HG03565 (cell line): ENCODE measurements at regions not wholly inside any gene's neighbourhood (a gene's known extent, or its start where the extent isn't known, plus 50 kb on each side); places are given as distances from the start of the nearest gene placed in this dataset.
"Not testable (repeated sequence)": the region's sequence is repeated elsewhere in the genome, so short reads cannot be mapped to it uniquely, and the experiment has no call there.

Experiments
- ATAC-seq: cut with Tn5 transposase; IDR thresholded peaks from one replicate; pipeline ENCODE4 v1.9.1; 2021; ENCODE audit warnings: mild to moderate bottlenecking, moderate library complexity; ENCODE audit not compliant: unreplicated experiment

DNA sequence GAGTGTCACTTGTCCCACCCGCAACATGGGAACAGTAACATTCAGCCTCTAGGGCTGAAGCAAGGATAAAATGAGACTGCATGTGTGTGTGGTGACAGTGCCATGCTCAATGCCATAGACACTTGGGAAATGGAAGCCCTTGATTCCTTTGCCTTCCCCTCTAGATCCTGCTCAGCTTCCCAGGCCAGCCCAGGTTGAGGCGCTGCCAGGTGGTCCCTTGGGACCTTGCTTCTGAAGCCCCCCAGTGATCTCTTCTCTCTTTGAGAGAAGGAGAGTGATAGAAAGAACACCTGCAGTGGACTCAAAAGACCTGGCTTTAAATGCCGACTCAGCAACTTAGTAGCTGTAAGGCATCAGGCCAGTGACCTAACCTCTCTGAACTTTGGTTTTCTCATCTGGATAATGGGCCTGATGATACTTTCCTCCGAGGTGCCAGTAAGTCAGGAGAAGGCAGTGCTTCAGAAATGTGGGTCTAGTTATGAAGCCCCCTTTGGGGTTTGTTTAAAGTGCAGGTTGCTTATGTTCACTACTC is 144.5 kb downstream of the RPLP1 start:
- no peak for ATAC-seq

DNA sequence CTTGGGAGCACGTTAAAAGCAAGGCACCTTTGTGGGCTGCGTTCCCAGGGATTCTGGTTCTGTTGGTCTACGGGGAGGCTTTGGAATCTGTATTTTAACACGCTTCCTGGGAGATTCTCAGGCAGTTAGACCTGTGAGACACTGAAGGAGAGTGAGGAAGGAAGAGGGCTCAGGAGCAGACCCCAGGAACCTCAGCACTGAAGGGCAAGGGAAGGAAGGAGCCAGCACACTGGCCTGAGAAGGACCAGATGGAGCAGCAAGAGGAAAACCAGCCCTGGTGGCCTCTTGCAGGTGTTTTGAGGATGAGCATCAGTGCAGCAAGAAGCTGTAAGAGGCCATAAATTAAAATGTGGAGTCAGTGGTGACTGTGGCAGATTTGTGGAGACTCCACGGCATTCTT is 146.7 kb downstream of the RPLP1 start:
- ATAC-seq: no peak

- ATAC-seq: no peak
Observed at GRCh38 chr15:69600556-69601085, 148.0 kb downstream of the RPLP1 start.

- no peak for ATAC-seq
Observed at GRCh38 chr15:69601711-69602504, 149.3 kb downstream of the RPLP1 start.

- ATAC-seq: no peak
Observed at GRCh38 chr15:69602921-69603320, 150.3 kb downstream of the RPLP1 start.

DNA sequence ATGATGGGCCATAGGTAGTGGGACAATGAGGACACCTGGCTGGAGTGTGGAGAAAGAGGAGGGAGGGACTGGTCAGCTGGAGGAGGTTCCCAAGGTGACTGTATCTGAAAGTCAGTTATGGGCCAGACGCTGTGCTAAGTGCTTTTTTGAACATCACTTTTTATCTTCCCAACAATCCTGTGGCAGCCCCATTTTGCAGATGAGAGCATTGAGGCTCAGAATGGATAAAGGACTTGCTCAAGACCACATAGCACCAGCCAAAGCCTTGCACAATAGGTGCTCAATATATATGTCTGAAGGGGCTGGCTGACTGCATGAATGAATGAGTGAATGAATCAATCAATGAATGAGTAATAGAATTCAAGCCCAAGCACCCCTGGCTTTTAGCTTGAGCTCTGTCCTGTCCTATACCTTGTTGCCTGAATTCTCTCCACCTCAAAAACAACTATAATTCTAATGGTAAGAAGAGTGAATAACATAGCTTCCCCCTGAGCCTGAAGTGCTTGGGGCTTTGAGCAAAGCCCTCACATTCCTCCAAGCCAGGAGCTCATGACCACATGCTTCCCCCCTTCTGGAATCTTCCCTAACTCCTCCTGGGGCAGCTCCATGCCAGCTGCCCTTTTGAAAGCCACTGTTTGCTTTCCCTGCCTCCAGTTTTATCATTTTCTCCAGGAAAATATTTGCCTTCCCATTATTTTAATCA is 150.9 kb downstream of the RPLP1 start:
- no peak for ATAC-seq

- ATAC-seq: no peak
Observed at GRCh38 chr15:69604072-69604411, 151.4 kb downstream of the RPLP1 start.

DNA sequence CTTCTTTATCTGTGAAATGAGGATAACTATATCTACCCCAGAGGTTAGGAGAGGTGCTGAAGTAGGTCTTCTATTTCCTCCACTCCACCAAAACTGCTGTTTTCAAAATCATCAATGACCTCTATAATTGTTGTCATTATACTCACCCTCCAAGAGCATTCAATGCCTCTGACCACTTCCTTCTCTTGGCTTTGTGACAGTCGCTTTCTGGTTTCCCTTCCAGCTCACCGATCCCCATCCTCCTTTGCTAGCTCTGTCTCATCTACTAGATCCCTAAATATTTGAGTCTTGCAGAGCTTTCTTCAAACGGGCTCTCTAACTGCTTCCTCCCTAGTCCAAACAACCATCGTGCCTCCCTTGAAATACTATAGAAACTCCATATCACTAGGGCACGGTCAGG is 153.5 kb downstream of the RPLP1 start:
- no peak for ATAC-seq

DNA sequence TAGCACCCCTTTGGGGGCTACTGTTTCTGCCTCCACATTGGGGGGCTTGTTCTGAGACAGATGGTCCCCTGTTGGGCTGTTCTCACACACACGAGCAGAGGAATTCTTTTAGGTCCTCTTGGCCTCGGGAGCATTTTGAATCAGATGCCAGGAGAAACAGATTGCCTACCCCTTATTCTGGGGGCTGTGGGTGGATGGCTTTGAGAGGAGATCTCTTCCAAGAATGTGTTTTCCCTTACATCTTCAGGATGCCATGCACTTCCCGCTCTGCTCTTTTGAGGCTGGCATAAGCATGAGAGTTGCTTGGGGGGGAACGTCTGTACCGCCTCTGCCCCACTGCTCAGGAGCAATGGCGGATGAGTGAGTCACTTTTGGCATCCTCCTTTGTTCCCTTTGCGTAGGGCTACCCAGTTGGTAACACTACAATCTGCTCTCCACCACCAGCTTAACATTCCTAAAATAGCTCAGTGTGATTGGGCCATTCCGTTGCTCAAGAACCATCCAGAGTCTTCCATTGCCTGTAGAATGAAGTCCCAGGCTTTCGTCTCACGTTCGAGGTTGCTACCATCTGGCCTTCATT is 154.4 kb downstream of the RPLP1 start:
- ATAC-seq: no peak

DNA sequence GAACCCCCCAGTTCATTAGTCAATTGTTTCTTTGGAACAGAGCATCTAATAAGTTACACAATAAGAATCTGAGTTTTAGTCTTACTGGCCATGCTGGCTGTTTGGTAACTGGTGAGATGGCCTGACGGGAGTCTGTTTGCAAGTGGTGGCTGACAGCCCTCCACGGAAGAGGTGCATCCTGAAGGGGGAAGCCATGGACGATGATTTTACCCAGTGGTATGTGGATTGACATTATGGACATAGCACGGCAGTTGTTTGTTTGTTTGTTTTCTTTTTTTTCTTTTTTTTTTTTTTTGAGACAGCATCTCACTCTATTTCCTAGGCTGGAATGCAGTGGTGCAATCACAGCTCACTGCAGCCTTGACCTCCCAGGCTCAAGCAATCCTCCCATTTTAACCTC is 156.0 kb downstream of the RPLP1 start:
- ATAC-seq: no peak

GRCh38 chr15:69609176-69609575 is 156.6 kb downstream of the RPLP1 start:
- no peak for ATAC-seq

DNA sequence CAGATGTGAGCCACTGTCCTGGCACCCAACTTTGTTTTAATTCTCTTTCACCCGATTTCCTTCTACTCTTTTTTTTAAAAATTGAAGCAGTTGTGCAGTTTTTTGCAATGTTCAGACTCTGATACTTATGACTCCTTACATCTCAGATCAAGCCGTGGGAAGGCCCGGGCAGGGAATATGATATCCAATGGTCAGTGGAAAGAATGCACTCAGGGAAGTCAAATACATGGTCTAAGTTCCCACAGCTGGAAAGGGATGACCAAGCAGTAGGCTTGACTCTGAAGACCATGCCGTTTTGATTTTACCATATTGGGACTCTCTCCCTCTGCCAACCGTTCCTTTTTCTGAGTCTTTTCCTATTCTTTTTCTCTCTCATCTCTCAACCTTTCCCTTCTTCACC is 157.2 kb downstream of the RPLP1 start:
- ATAC-seq: no peak

DNA sequence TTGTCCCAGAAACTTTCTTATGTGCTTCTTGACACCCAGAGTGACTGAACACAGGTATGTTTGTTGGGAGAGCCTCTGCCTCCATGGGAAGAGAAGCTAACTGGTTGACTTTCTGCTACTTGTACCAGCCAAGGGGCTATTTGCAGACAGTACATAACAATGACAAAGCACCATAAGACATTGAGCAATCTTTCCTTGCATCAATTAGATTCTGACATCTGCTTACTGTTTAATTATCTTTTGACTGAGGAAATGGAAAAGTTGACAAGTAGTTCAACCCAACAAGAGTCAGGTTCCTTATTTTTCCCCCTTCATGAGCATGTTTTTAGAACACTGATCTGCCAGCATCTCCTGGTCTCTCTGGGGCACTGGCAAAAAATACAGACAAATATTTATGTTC is 157.7 kb downstream of the RPLP1 start:
- ATAC-seq: no peak

- no peak for ATAC-seq
Observed at GRCh38 chr15:69610858-69611257, 158.2 kb downstream of the RPLP1 start.

GRCh38 chr15:69612112-69612511 is 159.5 kb downstream of the RPLP1 start:
- no peak for ATAC-seq

GRCh38 chr15:69613182-69613581 is 160.6 kb downstream of the RPLP1 start:
- ATAC-seq: no peak

DNA sequence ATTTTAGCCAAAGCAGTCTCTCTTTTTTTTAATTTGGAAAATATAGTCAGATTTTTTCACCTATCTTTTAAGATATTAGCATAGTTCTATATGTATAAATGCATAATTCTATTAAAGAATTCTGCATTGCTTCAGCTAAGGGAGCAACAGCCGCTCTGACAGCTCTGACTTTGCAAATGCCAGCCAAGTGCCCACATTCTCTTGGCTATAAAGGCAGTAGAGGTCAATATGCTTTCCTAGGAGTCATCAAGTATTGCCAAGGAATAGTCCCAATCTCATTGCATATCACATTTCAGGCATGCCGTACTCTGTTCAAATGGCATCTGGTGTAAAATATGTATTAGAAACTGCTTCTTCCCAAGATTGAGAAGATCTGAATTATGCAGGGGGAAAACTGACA is 161.4 kb downstream of the RPLP1 start:
- ATAC-seq: no peak

- no peak for ATAC-seq
Observed at GRCh38 chr15:69615736-69616135, 163.1 kb downstream of the RPLP1 start.

DNA sequence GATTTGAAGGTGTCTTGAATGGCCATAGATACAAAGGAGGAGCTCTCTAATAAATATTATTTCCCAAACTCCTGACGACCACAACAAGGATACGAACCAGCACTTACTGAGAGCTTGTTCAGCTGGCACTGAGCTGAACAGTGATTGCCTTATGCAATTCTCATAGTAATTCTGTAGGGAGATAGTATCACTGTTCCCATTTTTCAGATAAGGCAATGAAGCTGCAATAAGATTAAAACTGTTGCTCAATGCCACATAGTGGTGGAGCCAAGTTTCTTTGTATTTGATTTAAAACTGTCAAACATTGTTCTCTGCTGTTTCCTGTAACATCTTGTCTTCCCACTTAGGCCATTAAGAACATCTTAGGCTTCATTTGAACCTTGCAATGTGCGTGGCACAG is 163.9 kb downstream of the RPLP1 start:
- no peak for ATAC-seq

DNA sequence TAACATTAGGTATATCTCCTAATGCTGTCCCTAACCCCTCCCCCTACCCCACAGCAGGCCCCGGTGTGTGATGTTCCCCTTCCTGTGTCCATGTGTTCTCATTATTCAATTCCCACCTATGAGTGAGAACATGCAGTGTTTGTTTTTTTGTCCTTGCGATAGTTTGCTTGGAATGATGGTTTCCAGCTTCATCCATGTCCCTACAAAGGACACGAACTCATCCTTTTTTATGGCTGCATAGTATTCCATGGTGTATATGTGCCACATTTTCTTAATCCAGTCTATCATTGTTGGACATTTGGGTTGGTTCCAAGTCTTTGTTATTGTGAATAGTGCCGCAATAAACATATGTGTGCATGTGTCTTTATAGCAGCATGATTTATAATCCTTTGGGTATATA is 164.5 kb downstream of the RPLP1 start:
- not testable (repeated sequence) for ATAC-seq

DNA sequence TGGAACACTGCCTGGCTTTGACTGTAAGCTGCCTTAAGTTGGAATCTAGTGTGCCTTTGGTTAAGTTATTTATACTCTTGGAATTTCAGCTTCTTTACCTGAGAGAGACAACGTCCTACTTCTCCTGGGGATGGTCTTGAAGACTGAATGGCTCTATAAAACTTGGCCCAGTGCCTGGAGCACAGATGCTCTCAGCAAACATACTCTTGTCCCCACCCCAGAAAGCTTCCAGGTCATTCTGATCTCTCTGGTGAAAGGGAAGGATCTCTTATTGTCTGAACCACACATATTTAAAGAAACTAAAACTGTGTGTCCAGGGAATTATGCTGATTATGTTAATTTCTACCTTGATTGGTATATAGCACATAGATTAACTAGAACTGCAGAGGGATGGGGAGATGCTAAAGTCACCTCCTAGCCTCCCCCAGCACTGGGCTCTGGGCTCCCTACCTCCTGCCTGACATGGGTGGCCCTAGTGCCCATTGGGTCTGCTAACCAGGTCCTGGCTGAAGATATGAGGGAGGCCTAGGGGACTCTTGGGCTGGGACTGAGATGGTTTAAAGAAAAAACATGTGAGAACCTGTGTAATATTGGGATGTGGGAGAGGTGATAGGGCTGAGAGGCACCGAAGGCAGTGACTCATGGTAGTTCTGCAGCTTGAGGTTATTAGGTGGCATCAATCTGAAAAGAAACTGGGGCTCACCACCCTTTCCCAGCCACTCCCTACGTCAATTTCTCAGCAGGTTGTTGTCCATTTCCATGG is 171.0 kb downstream of the RPLP1 start:
- no peak for ATAC-seq
